ENCODE measurements at regions not wholly inside any gene's neighbourhood (a gene's known extent, or its start where the extent isn't known, plus 50 kb on each side); places are given as distances from the start of the nearest gene placed in this dataset.
A peak's percentile ranks its signal among the peaks of the same experiment; 100 is the strongest.
"Not testable (repeated sequence)": the region's sequence is repeated elsewhere in the genome, so short reads cannot be mapped to it uniquely, and the experiment has no call there.

DNA sequence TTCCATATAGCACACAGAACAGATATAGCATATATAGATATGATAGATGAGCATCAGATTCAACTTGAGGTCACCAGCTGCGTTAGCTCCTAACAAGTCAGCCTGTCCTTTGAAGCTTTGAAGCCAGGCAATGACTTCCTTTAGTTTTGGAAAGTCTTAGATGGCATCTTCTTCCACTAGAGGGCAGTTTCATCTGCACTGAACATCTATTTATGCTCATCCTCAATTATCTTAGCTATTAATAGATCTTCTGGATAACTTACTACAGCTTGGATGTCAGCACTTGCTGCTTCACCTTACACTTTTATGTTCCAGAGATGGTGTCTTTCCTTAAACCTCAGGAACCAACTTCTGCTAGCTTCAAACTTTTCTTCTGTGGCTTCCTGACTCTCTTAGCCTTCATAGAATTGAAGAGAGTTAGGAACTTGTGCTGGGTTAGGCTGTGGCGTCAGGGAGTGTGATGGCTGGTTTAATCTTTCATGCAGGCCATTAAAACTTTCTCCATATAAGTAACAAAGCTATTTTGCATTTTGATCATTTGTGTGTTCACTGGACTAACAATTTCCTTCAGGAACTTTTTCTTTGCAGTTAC is 1401.4 kb downstream of the EFNA5 start:
- CTCF ChIA-PET: interaction anchor here (0.7 to 2.2 kb wide), 27 partner anchors 8 to 1308 kb away, joined by 3 to 12 read pairs (median 3); no protein-coding TSS in a partner anchor
- TF ChIP-seq, protein P1, sequence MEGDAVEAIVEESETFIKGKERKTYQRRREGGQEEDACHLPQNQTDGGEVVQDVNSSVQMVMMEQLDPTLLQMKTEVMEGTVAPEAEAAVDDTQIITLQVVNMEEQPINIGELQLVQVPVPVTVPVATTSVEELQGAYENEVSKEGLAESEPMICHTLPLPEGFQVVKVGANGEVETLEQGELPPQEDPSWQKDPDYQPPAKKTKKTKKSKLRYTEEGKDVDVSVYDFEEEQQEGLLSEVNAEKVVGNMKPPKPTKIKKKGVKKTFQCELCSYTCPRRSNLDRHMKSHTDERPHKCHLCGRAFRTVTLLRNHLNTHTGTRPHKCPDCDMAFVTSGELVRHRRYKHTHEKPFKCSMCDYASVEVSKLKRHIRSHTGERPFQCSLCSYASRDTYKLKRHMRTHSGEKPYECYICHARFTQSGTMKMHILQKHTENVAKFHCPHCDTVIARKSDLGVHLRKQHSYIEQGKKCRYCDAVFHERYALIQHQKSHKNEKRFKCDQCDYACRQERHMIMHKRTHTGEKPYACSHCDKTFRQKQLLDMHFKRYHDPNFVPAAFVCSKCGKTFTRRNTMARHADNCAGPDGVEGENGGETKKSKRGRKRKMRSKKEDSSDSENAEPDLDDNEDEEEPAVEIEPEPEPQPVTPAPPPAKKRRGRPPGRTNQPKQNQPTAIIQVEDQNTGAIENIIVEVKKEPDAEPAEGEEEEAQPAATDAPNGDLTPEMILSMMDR (IDR thresholded peaks at IDR 0.05; ENCODE audit: insufficient read depth, low read length, missing control alignments): peak; percentile 56
- POLR2A ChIA-PET: no interaction called here
- H3K4me3 ChIP-seq (ENCODE audit: low read depth, low read length): no peak overlapping the region
- no peak for DNase-seq (ENCODE audit: low read depth, low spot score)

DNA sequence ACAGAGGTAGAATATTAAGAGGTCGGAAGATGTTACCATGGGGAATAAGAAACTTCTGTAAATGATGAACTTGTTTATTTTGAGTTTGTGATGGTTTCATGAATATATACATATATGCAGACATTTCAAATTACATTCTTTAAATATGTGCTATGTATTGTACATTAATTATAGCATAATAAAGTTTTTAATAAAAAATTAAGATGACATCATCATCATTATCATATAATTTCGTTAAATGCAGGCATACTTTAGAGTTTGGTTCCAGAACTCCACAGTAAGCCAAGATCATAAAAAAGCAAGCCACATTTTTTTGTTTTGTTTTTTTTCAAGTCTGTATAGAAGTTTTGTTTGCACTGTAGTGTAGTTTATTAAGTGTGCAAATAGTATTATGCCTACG is 1403.5 kb downstream of the EFNA5 start:
- CTCF ChIA-PET: no interaction called here
- no peak for DNase-seq (ENCODE audit: low read depth, low spot score)
- TF ChIP-seq, protein P1 (IDR thresholded peaks at IDR 0.05; ENCODE audit: insufficient read depth, low read length, missing control alignments): no peak
- no peak overlapping the region for H3K4me3 ChIP-seq (ENCODE audit: low read depth, low read length)
- POLR2A ChIA-PET: no interaction called here

DNA sequence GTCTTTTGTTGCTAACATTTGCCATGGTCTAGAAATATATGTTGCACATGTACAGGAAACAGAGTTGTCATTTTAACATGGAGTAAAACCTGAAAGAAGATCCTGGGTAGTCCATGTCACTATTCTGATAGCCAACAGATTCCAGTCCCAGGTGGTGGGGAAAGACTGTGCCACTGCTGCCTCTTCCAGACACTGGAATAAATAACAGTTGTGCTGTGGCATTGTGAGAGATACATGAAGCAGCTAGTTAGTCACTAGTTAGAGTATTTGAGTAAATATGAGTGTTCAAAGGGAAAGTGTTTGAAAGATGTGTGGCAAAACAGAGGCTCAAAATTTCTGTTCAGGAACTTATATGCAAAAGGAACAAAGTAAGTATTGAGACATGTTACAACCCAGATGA is 1408.3 kb downstream of the EFNA5 start:
- TF ChIP-seq, protein P1 (IDR thresholded peaks at IDR 0.05; ENCODE audit: insufficient read depth, low read length, missing control alignments): no peak
- no peak overlapping the region for H3K4me3 ChIP-seq (ENCODE audit: low read depth, low read length)
- DNase-seq (ENCODE audit: low read depth, low spot score): no peak
- ChIA-PET CTCF (no interaction called here), POLR2A (no interaction called here)

DNA sequence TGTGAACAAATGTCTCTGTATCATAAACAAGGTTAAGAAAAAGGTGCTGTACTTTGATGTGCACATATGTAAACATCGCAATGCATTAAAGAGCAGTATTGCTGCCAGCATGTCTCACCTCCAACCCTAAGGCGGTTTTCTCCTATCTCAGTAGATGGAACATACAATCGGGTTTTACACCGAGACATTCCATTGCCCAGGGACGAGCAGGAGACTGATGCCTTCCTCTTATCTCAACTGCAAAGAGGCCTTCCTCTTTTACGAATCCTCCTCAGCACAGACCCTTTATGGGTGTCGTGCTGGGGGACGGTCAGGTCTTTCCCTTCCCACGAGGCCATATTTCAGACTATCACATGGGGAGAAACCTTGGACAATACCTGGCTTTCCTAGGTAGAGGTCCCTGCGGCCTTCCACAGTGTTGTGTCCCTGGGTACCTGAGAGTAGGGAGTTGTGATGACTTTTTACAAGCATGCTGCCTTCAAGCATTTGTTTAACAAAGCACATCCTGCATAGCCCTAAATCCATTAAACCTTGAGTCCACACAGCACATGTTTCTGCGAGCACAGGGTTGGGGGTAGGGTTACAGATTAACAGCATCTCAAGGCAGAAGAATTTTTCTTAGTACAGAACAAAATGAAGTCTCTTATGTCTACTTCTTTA is 1411.2 kb downstream of the EFNA5 start:
- DNase-seq (ENCODE audit: low read depth, low spot score); H3K4me3 ChIP-seq (ENCODE audit: low read depth, low read length); POLR2A ChIA-PET: not testable (repeated sequence)
- CTCF ChIA-PET: interaction anchor here (2.9 kb wide), 1 partner anchor 9 kb away, joined by 11 read pairs; no protein-coding TSS in a partner anchor

DNA sequence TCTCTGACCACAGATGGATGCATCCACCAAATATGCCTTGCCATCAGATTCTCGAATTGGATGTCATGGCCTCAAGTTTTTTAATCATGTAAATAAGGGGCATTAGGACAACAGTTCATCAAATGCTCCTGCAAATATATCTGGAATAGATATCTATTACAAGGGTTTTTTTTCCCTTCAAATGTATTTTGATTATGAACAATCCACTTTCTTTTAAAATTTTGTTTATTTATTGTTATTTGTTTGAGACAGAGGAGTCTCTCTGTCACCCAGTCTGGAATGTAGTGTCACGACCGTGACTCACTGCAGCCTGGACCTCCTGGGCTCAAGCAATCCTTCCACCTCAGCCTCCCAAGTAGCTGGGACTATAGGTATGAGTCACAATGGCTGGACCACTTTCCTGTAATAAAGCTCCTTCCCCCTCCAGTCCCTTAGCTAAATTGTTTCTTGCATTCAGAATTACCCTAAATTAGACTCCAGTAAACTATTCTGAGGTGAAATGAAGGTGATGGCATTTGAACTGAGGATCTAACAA is 1412.1 kb downstream of the EFNA5 start:
- TF ChIP-seq, protein P1 (IDR thresholded peaks at IDR 0.05; ENCODE audit: insufficient read depth, low read length, missing control alignments): no peak
- CTCF ChIA-PET: interaction anchor here (2.9 kb wide), 1 partner anchor 10 kb away, joined by 11 read pairs; no protein-coding TSS in a partner anchor
- DNase-seq (ENCODE audit: low read depth, low spot score): no peak
- POLR2A ChIA-PET: no interaction called here
- H3K4me3 ChIP-seq (ENCODE audit: low read depth, low read length): no peak overlapping the region

DNA sequence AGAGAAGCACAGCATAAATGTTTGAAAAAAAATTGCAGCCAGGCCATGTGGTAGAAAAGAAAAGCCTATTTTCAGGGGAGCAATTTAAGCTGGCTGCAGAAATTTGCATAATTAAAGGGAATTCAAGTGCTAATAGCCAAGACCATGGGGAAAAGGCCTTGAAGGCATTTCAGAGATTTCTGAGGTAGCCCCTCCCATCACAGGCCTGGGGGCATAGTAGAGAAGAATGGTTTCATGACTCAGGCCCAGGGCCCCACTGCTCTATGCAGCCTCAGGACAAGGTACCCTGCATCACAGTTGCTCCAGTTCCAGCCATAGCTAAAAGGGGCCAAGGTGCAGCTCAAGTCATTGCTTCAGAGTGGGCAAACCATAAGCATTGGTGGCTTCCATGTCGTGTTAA is 1416.0 kb downstream of the EFNA5 start:
- CTCF ChIA-PET: no interaction called here

DNA sequence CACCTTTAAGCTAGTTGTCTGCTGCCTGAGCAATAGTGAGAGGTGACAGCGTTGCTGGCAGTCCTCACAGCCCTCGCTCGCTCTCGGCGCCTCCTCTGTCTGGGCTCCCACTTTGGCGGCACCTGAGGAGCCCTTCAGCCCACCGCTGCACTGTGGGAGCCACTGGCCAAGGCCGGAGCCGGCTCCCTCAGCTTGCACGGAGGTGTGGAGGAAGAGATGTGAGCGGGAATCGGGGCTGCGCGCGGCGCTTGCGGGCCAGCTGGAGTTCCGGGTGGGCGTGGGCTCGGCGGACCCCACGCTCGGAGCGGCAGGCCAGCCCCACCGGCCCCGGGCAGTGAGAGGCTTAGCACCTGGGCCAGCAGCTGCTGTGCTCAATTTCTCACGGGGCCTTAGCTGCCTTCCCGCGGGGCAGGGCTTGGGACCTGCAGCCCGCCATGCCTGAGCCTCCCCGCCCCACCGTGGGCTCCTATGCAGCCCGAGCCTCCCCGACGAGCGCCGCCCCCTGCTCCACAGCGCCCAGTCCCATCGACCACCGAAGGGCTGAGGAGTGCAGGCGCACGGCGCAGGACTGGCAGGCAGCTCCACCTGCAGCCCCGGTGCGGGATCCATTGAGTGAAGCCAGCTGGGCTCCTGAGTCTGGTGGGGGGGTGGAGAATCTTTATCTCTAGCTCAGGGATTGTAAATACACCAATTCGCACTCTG is 1424.5 kb downstream of the EFNA5 start:
- POLR2A ChIA-PET; H3K4me3 ChIP-seq (ENCODE audit: low read depth, low read length); CTCF ChIA-PET; DNase-seq (ENCODE audit: low read depth, low spot score): not testable (repeated sequence)

More for the DNA sequence above, 1416.0 kb downstream of the EFNA5 start:
- TF ChIP-seq, protein P1 (IDR thresholded peaks at IDR 0.05; ENCODE audit: insufficient read depth, low read length, missing control alignments): no peak
- DNase-seq (ENCODE audit: low read depth, low spot score): no peak
- POLR2A ChIA-PET: no interaction called here
- no peak overlapping the region for H3K4me3 ChIP-seq (ENCODE audit: low read depth, low read length)
